Putamen (tissue), 1 donor: ENCODE measurements at regions not wholly inside any gene's neighbourhood (a gene's known extent, or its start where the extent isn't known, plus 50 kb on each side); places are given as distances from the start of the nearest gene placed in this dataset.
"Not testable (repeated sequence)": the region's sequence is repeated elsewhere in the genome, so short reads cannot be mapped to it uniquely, and the experiment has no call there.

ENCODE experiments used
- DNase-seq: peaks from one replicate; pipeline ENCODE4 v3.0.0-alpha.2; 2016; ENCODE audit warnings: low spot score

- no peak for DNase-seq
These were observed 453.0 kb upstream of the CFAP20DC start for GRCh38 chr3:59502806-59503205.

DNA sequence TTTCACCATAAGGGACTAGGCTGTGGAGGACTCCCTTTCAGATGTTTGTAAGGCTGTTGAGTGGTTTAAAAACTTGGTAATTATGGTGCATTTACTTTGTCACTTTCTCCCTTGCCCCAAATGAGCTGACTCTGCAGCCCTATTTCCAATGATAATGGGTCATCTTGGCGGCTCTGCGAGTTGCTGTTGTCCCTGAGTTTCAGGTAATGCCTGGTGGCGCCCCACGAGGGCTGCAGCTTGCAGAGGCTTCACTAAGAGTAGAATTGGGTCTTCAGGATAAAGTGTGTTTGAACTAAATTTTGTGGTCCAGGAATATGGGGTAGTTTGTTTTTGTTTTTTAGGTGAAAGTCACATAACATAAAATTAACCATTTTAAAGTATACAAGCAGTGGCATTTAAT lies 450.1 kb upstream of the CFAP20DC start:
- DNase-seq, result no peak

- DNase-seq, result no peak
These were observed 449.2 kb upstream of the CFAP20DC start for GRCh38 chr3:59499000-59499399.

DNA sequence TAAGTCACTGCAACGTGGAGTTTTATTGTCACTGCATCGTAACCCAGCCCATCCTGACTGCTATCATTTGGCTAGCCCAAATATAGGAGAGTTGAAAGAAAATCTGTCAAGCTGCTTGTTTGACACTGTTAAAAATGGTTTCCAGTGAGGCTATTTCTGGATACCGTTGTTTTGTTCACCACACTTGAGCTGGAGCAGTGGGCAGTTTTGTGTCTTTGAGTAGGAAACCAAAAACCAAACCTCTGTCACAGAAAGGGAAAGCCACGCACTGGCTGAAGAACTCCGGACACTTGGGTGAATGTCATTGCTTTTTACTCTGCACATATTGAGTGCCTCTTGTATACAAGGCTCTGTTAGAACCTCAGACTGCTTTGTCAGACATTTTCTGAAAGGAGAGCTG lies 446.4 kb upstream of the CFAP20DC start:
- no peak for DNase-seq

DNA sequence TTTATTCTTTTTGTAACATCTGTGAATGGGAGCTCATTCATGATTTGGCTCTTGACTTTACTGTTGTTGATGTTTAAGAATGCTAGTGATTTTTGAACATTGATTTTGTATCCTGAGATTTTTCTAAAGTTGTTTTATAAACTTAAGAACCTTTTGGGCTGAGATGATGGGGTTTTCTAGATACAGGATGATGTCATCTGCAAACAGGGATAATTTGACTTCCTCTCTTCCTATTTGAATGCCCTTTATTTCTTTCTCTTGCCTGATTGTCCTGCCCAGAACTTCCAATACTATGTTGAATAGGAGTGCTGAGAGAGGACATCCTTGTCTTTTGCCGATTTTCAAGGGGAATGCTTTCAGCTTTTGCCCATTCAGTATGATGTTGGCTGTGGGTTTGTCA lies 445.1 kb upstream of the CFAP20DC start:
- not testable (repeated sequence) for DNase-seq

- DNase-seq, result no peak
These were observed 436.7 kb upstream of the CFAP20DC start for GRCh38 chr3:59486520-59486919.

DNA sequence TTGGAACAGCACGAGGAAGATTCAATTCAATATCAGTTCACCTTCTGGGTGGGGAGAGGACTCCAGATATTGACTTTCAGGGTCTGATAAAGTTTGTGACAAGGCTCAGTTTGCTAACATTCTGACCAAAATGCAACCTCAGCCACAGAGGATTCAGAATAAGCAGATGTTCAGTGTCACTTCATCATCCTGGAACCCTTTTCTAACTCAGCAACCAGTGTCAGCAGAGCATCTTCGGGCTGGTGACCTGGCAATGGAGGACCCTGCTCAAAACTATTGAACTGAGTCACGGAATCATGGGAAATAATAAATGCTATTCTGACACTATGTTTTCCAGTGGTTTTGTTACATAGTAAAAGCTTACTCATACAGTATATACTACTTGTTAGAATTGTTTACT lies 433.4 kb upstream of the CFAP20DC start:
- DNase-seq, result no peak

DNA sequence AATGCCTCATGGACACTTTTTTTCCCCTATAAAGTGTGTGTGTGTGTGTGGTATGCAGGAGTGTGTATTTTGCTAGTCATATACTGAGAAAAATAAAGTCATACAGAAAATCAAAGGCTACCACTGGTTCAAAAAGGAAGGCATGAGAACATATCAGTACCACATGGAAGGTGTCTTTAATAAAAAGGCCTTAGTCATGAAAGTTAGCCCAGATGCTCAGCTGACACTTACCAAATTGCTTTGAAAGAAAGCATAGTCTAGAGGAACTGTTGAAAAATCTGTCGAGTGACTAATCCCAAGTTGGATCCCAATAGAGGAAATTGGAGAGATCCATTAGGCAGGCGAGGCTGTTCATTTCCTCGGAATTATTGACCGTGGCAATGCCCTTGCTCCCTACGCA lies 432.9 kb upstream of the CFAP20DC start:
- no peak for DNase-seq

DNA sequence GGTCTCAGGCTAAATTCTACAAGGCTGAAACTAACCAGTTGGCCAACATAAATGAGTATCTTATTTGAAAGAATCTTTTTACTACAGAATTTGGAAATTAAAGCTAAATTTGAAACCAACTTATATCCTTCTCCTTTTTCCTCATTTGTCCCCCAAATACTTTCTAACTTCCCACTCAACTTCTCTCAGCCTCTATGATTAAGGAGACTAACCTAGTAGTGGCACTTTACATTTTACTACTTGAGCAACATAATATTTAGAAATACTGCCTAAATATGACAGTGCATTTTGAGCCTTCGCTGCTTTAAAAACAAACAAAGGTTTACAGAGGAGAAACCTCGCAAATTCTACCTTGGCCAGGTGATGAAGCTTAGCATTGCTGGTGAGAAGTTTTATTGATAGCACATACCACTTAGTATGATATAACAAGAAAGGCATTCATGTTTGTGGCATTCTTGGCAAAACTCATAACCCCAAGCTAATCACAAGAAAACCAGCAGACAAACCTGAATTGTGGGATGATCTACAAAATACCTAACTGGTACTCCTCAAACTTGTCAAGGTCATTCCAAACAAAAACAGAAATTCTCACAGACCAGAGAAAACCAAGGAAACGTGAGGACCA lies 432.1 kb upstream of the CFAP20DC start:
- no peak for DNase-seq

- DNase-seq, result no peak
These were observed 430.7 kb upstream of the CFAP20DC start for GRCh38 chr3:59480486-59480995.

DNA sequence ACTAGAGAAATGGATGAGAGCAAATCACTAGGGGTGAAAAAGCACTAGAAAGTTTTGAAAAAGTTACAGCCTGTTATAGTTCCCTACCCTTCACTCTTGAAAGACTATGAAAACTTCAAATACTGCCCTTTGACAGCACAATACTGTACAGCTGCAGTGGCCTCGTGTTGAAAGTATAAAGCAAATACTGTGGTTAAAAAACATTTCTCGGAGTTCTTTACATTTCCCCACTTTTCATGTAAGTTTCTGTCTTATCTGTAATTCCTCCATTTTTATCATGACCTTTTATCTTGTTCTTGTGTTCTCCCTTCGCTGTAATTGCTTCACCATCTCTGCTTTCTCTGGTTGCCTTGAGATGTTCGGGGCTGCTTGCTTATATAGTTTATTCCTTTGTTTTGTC lies 423.8 kb upstream of the CFAP20DC start:
- DNase-seq, result no peak

DNA sequence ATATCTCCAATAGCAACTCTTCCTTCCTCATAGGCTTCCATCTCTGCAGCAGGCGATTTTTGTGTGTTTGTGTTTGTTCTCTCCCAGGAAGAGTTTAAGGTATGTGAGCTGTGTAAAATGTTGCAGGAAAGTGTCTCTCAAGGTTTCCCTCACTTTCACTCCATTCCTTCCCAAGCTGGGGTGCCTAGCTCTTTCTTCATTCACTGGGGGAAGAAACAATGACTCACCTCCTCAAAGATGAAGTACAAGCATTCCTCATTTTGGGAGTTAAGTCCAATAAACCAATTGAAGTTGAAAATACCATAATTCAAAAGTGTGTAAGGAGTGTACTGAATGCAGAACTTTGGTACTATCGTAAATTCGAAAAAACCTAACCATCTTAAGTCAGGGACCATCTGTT lies 422.7 kb upstream of the CFAP20DC start:
- DNase-seq, result no peak

- DNase-seq, result no peak
These were observed 420.3 kb upstream of the CFAP20DC start for GRCh38 chr3:59469948-59470723.

- no peak for DNase-seq
These were observed 417.7 kb upstream of the CFAP20DC start for GRCh38 chr3:59467476-59467875.

DNA sequence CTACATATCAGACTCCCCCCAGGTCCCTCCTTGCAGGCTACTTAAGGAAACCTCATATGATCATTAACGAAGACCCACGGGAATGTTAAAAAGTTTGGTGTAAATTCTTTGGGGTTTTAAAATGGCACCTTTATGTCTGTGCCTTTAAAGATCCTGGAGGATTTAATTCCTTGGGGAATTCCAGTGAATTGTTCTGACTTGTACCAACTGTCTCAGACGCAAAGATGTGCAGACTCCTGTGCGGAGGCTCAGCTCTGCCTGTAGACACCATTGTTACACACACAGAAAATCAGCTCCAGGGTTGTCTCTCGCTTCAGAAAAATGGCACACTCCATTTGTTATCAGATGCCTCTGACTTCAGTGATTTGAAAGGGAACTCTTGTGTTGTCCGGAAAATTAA lies 414.4 kb upstream of the CFAP20DC start:
- DNase-seq, result no peak

GRCh38 chr3:59463253-59463652 lies 413.4 kb upstream of the CFAP20DC start:
- DNase-seq, result no peak

DNA sequence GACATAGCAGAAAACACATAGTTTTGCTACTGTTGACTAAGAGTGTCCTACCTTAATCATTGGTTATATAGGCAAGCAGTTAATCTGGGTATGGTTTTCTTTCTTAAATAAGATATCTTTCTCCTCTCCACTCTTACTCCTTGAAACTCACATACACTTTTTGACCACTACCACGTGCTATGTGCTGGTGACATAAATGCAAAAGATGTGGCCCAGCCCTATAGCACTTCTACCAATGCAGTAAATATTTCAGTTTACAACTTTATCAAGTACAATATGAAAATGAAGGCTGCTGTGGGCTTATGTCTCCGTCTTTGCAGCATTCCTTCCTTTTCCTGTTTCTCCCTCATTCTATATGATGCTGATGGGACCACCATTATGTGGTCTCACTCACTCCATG lies 410.2 kb upstream of the CFAP20DC start:
- no peak for DNase-seq

DNA sequence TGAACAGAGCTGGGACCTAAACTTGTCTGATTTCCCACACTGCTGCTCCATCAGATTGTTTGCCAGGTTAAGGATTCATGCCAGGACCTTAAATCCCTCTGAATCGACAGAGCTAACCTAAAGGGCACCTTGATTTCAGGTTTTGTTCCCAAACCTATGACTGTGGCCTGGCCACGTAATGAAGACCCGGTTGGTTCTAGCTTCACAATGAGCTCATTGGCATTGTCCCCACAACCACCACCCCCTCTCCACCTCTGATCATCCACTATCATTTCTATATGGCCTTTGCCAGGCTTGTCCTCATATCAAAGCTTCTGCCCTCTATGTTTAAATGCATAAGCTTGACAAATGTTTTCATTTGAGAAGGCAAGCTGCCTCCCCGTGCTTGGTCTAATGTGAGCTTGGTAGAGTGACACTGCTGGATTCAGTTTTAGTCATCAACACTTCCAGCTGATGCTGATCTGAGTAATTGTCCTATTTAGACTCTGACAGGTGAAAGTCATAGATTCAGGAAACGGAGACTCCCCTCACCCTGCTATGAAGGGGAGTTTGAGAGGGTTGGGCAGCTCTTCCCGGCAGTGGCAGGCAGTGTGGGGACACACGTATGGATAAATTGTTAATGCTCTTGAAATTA lies 407.1 kb upstream of the CFAP20DC start:
- no peak for DNase-seq

DNA sequence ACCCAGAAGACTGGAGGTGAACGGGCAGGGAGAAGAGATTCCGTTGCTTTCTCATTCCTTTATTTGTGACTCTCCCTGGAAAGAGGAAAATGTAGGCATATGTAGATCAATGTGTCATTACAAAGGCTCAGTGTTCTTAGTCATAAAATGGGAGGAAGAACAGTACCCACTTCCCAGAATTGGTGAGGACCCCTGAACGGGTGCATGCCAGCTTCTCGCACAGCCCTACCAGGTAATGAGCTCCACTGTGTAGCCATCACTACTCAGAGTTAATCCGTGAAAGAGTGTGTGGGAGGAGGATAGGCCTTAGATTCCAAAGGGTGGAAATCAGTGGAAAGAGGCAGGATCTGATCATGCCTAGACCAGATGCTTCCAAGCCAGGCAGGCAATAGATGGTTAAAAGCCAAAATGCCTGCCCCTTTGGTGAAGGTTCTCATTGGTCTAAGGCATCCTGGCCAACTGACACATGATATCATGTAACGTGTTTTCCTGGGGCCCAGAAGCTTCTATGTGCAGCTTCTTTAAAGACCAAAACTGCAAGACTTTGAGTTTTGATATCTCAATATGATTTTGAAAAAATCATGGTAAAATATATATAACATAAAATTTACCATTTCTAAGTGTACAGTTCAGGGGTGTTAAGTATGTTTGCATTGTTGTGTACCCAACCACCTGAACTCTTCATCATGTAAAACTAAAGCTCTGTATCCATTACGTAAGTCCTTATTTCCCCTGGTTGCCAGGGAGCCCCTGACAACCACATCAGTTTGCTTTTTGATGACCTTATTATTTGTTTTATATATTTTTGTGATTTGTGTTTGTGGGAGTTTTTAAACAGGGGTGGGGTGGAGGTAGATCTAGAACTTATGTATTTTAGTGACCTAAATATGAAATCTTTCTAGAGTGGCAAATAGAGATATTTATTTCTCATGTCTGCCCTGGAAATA lies 402.2 kb upstream of the CFAP20DC start:
- no peak for DNase-seq

GRCh38 chr3:59450946-59451763 lies 401.3 kb upstream of the CFAP20DC start:
- DNase-seq, result no peak

DNA sequence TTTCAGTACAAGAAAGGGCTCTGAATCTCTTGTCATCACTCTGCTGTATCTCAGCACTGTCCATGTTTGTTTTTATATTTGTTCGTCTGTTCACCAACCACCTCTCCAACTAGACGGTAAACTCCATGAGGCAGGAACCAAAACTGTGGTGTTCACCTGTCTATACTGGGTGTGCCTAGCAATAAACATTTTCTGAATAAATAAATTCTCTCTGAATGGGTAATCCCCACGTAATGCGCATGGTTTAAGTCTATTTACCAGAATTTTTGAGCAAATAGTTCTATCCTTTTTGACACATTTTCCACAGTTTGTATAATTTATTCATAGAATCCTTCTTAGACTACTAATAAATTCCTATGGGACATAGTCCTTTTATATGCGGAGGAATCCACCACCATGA lies 400.6 kb upstream of the CFAP20DC start:
- DNase-seq, result no peak
